ENCODE measurements at regions not wholly inside any gene's neighbourhood (a gene's known extent, or its start where the extent isn't known, plus 50 kb on each side); places are given as distances from the start of the nearest gene placed in this dataset.

- TF ChIP-seq MAX (IDR thresholded peaks at IDR 0.05) = no peak
- no peak for TF ChIP-seq POLR2A (IDR thresholded peaks at IDR 0.05; ENCODE audit: low read length)
- TF ChIP-seq CTCF (IDR thresholded peaks at IDR 0.05) = no peak
- TF ChIP-seq CBX2 (IDR thresholded peaks at IDR 0.05; ENCODE audit: borderline replicate concordance, low read depth) = no peak
- no peak for TF ChIP-seq CBX8 (IDR thresholded peaks at IDR 0.05)
- no peak for TF ChIP-seq ZNF302 (CRISPR knock-in tag; IDR thresholded peaks at IDR 0.05)
- no peak for TF ChIP-seq CHD4 (IDR thresholded peaks at IDR 0.05; ENCODE audit: borderline replicate concordance)
- TF ChIP-seq ZFP36 (IDR thresholded peaks at IDR 0.05; ENCODE audit: borderline replicate concordance, partially characterized antibody) = no peak
- no peak for TF ChIP-seq ELK1 (IDR thresholded peaks at IDR 0.05; ENCODE audit: low read depth, low read length)
Observed at GRCh38 chr19:28864024-28864503, 348.9 kb downstream of the UQCRFS1 start.

Measured in A549 (cell line).